ENCODE measurements at regions not wholly inside any gene's neighbourhood (a gene's known extent, or its start where the extent isn't known, plus 50 kb on each side); places are given as distances from the start of the nearest gene placed in this dataset.

DNA sequence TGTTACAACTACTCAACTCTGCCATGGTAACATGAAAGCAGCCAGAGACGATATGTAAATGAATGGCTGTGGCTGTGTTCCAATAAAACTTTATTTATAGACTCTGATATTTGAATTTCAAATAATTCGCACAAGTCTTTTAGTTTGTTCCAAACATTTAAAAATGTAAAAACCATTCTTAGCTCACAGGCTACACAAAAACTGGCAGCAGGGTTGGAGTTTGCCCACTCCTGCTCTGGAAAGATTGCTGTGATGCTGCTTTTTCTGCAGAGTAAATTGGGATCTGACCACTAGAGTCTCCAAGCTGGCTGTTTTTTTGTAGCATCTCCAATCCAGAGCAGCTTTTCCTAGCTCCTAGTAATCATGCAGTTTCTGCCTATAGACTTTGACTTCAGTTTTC, 157.5 kb downstream of the CHRM3 start:
- ATAC-seq (ENCODE audit: low read depth): no peak
- no peaks in the 10 kb centered on the region for H3K36me3 Mint-ChIP-seq (ENCODE audit: low read depth)

DNA sequence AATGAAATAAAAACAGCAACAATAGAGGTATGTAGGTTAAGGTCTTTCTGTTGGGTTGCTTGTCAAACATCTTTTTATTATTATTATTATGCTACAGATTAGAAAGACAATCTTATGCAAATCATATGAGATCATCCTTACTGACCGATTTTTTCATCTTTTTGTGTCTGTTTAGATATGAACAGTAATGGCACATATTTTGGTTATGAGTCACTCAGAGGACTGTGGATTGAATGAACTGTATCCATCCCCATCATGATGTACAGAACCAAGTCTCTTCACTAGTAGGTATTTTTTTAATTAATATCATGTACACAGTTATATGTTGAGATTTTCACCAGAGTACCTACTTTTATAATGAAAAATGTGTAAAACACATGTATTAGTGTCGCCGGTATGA, 159.1 kb downstream of the CHRM3 start:
- ChIA-PET CTCF (no interaction called here), POLR2A (no interaction called here)
- ATAC-seq (ENCODE audit: low read depth) (no peak), DNase-seq (no peak)
- H3K27me3 Mint-ChIP-seq: no peaks in the 10 kb centered on the region
- peaks cover 3% of the 10 kb centered on the region for H3K4me1 Mint-ChIP-seq
- no peak overlapping the region for H3K27ac Mint-ChIP-seq
- TF ChIP-seq, protein P1, sequence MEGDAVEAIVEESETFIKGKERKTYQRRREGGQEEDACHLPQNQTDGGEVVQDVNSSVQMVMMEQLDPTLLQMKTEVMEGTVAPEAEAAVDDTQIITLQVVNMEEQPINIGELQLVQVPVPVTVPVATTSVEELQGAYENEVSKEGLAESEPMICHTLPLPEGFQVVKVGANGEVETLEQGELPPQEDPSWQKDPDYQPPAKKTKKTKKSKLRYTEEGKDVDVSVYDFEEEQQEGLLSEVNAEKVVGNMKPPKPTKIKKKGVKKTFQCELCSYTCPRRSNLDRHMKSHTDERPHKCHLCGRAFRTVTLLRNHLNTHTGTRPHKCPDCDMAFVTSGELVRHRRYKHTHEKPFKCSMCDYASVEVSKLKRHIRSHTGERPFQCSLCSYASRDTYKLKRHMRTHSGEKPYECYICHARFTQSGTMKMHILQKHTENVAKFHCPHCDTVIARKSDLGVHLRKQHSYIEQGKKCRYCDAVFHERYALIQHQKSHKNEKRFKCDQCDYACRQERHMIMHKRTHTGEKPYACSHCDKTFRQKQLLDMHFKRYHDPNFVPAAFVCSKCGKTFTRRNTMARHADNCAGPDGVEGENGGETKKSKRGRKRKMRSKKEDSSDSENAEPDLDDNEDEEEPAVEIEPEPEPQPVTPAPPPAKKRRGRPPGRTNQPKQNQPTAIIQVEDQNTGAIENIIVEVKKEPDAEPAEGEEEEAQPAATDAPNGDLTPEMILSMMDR (IDR thresholded peaks at IDR 0.05): no peak
- intact Hi-C loops (cut with micrococcal nuclease): no loop called here
- H3K9me3 Mint-ChIP-seq: no peaks in the 10 kb centered on the region
- H3K36me3 Mint-ChIP-seq (ENCODE audit: low read depth): no peaks in the 10 kb centered on the region
- H3K4me3 Mint-ChIP-seq: no peak overlapping the region

More for the DNA sequence above, 157.5 kb downstream of the CHRM3 start:
- H3K9me3 Mint-ChIP-seq: no peaks in the 10 kb centered on the region
- CTCF ChIA-PET: no interaction called here
- H3K27ac Mint-ChIP-seq: no peak overlapping the region
- H3K4me3 Mint-ChIP-seq: no peak overlapping the region
- H3K27me3 Mint-ChIP-seq: no peaks in the 10 kb centered on the region
- TF ChIP-seq, protein P1 (IDR thresholded peaks at IDR 0.05): no peak
- no peak for DNase-seq
- peaks cover 3% of the 10 kb centered on the region for H3K4me1 Mint-ChIP-seq
- POLR2A ChIA-PET: no interaction called here
- intact Hi-C loops (cut with micrococcal nuclease): no loop called here

DNA sequence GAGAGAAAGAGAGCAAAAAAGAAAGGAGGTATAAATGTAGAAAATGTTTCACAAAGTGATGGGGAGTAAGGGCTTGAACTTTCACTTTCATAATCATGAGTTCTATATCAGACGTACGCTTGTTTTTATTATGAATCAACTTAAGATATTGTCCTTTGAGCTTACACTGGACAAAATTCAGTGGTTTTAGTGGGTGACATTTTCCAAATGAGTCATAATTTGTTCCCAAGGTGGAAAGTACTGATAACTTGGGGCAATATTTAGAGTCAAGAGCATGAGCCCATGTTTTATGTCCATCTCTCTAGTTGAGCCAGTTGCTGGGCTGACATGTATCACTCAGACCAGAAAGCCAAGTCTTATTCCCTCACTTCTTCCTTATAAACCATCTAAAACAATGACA, 161.6 kb downstream of the CHRM3 start:
- DNase-seq (no peak), ATAC-seq (ENCODE audit: low read depth) (no peak)
- intact Hi-C loops (cut with micrococcal nuclease): no loop called here
- no peak overlapping the region for H3K4me3 Mint-ChIP-seq
- TF ChIP-seq, protein P1 (IDR thresholded peaks at IDR 0.05): no peak
- no peaks in the 10 kb centered on the region for H3K27me3 Mint-ChIP-seq
- ChIA-PET POLR2A (no interaction called here), CTCF (no interaction called here)
- no peak overlapping the region for H3K27ac Mint-ChIP-seq
- peaks cover 3% of the 10 kb centered on the region for H3K4me1 Mint-ChIP-seq
- H3K36me3 Mint-ChIP-seq (ENCODE audit: low read depth): no peaks in the 10 kb centered on the region
- no peaks in the 10 kb centered on the region for H3K9me3 Mint-ChIP-seq

DNA sequence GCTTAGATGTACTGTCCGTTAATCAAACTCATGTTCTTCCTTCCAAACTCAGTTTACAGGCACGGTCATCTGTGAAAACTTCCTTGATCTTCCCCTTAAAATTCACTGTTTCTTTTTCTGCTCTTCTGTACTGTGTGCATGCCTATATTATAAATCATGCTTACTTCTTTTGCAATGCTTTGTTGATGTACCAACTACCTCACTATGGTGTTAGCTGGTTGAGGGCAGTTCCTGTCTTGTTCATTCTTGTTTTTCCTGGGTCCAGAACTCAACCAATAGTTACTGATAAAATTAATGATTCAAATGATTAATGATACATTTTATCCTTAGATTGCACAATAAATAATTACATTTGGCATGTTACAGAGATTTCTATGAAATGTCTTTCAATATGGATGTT, 163.8 kb downstream of the CHRM3 start:
- no peaks in the 10 kb centered on the region for H3K27me3 Mint-ChIP-seq
- DNase-seq (no peak), ATAC-seq (ENCODE audit: low read depth) (no peak)
- no peak overlapping the region for H3K4me3 Mint-ChIP-seq
- H3K36me3 Mint-ChIP-seq (ENCODE audit: low read depth): no peaks in the 10 kb centered on the region
- intact Hi-C loops (cut with micrococcal nuclease): no loop called here
- no peak overlapping the region for H3K27ac Mint-ChIP-seq
- CTCF ChIA-PET: no interaction called here
- POLR2A ChIA-PET: no interaction called here
- TF ChIP-seq, protein P1 (IDR thresholded peaks at IDR 0.05): no peak
- H3K4me1 Mint-ChIP-seq: peaks cover 3% of the 10 kb centered on the region
- no peaks in the 10 kb centered on the region for H3K9me3 Mint-ChIP-seq

DNA sequence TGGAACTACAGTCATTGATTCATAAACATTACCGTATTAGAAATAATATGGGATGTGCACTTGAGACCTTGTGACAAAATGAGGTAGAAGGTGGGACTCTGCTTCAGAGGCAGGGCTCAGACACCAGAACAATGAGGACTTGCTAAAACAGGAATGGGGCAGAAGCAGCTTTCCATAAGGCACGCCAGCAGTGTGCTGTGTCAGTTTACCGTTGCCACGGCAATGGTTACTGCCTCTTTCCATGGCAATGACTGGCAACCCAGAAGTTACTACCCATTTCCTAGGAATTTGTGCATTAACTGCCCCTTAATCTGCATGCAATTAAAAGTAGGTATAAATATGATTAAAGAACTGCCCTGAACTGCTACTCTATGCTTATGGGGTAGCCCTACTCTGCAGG, 169.0 kb downstream of the CHRM3 start:
- H3K4me1 Mint-ChIP-seq: no peaks in the 10 kb centered on the region
- DNase-seq: no peak
- H3K27ac Mint-ChIP-seq: no peak overlapping the region
- ChIA-PET POLR2A (no interaction called here), CTCF (no interaction called here)
- H3K4me3 Mint-ChIP-seq: no peak overlapping the region
- no peaks in the 10 kb centered on the region for H3K9me3 Mint-ChIP-seq
- intact Hi-C loops (cut with micrococcal nuclease): no loop called here
- no peaks in the 10 kb centered on the region for H3K27me3 Mint-ChIP-seq
- TF ChIP-seq, protein P1 (IDR thresholded peaks at IDR 0.05): no peak
- H3K36me3 Mint-ChIP-seq (ENCODE audit: low read depth): no peaks in the 10 kb centered on the region
- no peak for ATAC-seq (ENCODE audit: low read depth)

All from activated B cell treated with CpG ODN at 0.5 μM for 24 hours (primary cell).